ENCODE measurements at regions not wholly inside any gene's neighbourhood (a gene's known extent, or its start where the extent isn't known, plus 50 kb on each side); places are given as distances from the start of the nearest gene placed in this dataset.
A peak's percentile ranks its signal among the peaks of the same experiment; 100 is the strongest.

DNA sequence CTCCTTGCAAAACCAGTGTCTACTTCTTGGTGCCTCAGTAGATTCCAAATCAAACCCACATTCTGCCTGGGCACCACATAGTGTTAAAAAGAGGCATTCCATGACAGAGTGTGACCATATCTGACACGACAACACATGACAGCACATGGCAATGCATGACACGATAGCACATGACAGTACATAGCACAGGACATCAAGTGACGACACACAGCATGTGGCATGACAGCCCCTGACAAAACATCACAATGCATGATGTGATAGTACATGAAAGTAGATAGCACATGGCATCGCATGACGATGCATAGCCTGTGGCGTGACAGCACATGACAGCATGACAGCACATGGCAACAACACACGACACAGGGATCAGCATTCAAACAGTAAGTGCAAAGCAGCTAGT lies 845.9 kb upstream of the SALL3 start:
- H3K14ac ChIP-seq (ENCODE audit: low read length) = no peak overlapping the region
- H3K4me1 ChIP-seq (ENCODE audit: control insufficient read depth in 2 of 2, insufficient read depth in 1 of 2, low read depth in 1 of 2, low read length in 2 of 2) = peaks cover 0 to 7% of the 10 kb centered on the region in 2 donors
- H2BK5ac ChIP-seq (ENCODE audit: low read length) = no peak overlapping the region
- peak overlapping the region in 1 of 2 donors; percentile 66 for H3K4me3 ChIP-seq (ENCODE audit: low read length in 2 of 2)
- no peak overlapping the region for H3K27ac ChIP-seq (replicated peaks; ENCODE audit: low read length)
- H3K9me3 ChIP-seq (replicated peaks in 1 of 2; ENCODE audit: control insufficient read depth in 2 of 2, insufficient read depth in 1 of 2, low read depth in 1 of 2, low read length in 2 of 2) = no peaks in the 10 kb centered on the region
- peaks cover 0 to 12% (median 0%) of the 10 kb centered on the region in 3 experiments for H3K27me3 ChIP-seq (ENCODE audit: control insufficient read depth in 3 of 3, insufficient read depth in 3 of 3, low read depth in 1 of 3, low read length in 3 of 3)
- H2BK120ac ChIP-seq (ENCODE audit: low read depth, low read length) = no peak overlapping the region
- no peak overlapping the region for H3K23ac ChIP-seq (ENCODE audit: low read depth, low read length, poor library complexity)
- H2BK12ac ChIP-seq (ENCODE audit: low read length) = no peak overlapping the region
- H4K91ac ChIP-seq (ENCODE audit: low read depth, low read length, poor library complexity) = no peak overlapping the region
- H3K79me1 ChIP-seq (ENCODE audit: low read depth, low read length) = no peaks in the 10 kb centered on the region
- no peaks in the 10 kb centered on the region for H3K36me3 ChIP-seq (replicated peaks in 1 of 2; ENCODE audit: control insufficient read depth in 2 of 2, insufficient read depth in 2 of 2, low read length in 2 of 2)
- H3K18ac ChIP-seq (ENCODE audit: low read length) = no peak overlapping the region
- no peak for DNase-seq (ENCODE audit: low spot score)
- no peak overlapping the region for H2AFZ ChIP-seq (ENCODE audit: low read length)
- no peak overlapping the region for H2AK5ac ChIP-seq (ENCODE audit: low read depth, low read length)
- no CpG with 5 or more reads among the region's 7 CpGs for WGBS, 2 donors (ENCODE audit: extremely low coverage in 2 of 2, insufficient read length in 2 of 2, insufficient replicate concordance in 1 of 2)
- no peak overlapping the region for H3K4ac ChIP-seq (ENCODE audit: low read length)
- H3K9ac ChIP-seq (ENCODE audit: low read depth, low read length, poor library complexity) = no peak overlapping the region
- no peak overlapping the region for H4K8ac ChIP-seq (ENCODE audit: low read depth, low read length)
- no peak overlapping the region for H3K4me2 ChIP-seq (ENCODE audit: insufficient read depth, low read length, poor library complexity, severe bottlenecking)
- no peak overlapping the region for H2BK15ac ChIP-seq (ENCODE audit: low read length)

DNA sequence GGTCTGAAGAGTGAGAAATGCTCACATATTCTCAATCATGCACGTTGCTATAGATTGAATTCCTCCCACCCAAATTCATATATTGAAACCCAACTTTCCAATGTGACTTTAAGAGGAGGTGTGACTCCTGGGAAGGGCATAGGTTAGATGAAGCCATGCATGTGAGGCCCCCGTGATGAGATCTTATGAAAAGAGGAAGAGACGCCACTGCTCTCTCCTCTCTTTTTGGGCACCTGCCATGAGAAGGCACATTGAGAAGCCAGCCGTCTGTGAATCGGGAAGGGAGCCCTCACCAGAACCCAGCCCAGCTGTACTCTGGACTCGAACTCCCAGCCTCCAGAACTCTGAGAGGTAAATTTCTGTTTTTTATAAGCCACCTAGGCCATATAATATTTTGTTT lies 842.6 kb upstream of the SALL3 start:
- WGBS, 2 donors (ENCODE audit: extremely low coverage in 2 of 2, insufficient read length in 2 of 2, insufficient replicate concordance in 1 of 2) = no CpG with 5 or more reads among the region's 6 CpGs
- no peak overlapping the region for H2BK120ac ChIP-seq (ENCODE audit: low read depth, low read length)

DNA sequence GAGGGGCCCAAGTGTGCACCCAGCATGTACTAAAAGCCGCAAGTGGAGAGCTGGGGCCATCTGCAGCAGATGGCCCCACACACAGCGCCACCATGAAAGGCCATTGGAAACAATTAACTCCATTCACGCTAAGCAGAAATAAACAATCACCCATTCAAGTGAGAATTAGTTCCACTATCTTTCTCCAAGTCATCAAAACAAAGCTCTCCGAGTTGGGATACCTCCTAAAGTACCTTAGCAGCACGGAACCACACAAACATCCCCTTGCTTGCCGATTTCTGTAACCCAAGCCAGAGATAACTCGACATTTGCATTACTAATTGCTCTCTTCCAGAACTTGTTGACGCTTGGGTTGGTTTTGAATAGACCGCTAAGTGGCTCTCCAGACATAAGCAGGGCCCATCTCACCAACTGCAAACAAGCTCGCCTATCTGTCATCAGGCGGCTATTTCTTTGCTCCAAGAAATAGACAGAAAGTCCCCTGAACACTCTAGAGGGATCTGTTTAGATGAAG lies 840.6 kb upstream of the SALL3 start:
- H3K79me1 ChIP-seq (ENCODE audit: low read depth, low read length) = no peaks in the 10 kb centered on the region
- H2AK5ac ChIP-seq (ENCODE audit: low read depth, low read length) = no peak overlapping the region
- no CpG with 5 or more reads among the region's 11 CpGs for WGBS, 2 donors (ENCODE audit: extremely low coverage in 2 of 2, insufficient read length in 2 of 2, insufficient replicate concordance in 1 of 2)
- H3K18ac ChIP-seq (ENCODE audit: low read length) = no peak overlapping the region
- H3K23ac ChIP-seq (ENCODE audit: low read depth, low read length, poor library complexity) = no peak overlapping the region
- H3K4me2 ChIP-seq (ENCODE audit: insufficient read depth, low read length, poor library complexity, severe bottlenecking) = no peak overlapping the region
- H4K91ac ChIP-seq (ENCODE audit: low read depth, low read length, poor library complexity) = no peak overlapping the region
- H3K4me1 ChIP-seq (ENCODE audit: control insufficient read depth in 2 of 2, insufficient read depth in 1 of 2, low read depth in 1 of 2, low read length in 2 of 2) = peaks cover 0 to 14% of the 10 kb centered on the region in 2 donors
- no peak overlapping the region for H2BK12ac ChIP-seq (ENCODE audit: low read length)
- no peak overlapping the region for H3K9ac ChIP-seq (ENCODE audit: low read depth, low read length, poor library complexity)
- no peaks in the 10 kb centered on the region for H3K36me3 ChIP-seq (replicated peaks in 1 of 2; ENCODE audit: control insufficient read depth in 2 of 2, insufficient read depth in 2 of 2, low read length in 2 of 2)
- no peak overlapping the region for H3K4me3 ChIP-seq (ENCODE audit: low read length in 2 of 2)
- no peak overlapping the region for H2BK120ac ChIP-seq (ENCODE audit: low read depth, low read length)
- no peaks in the 10 kb centered on the region for H3K9me3 ChIP-seq (replicated peaks in 1 of 2; ENCODE audit: control insufficient read depth in 2 of 2, insufficient read depth in 1 of 2, low read depth in 1 of 2, low read length in 2 of 2)
- no peak overlapping the region for H3K14ac ChIP-seq (ENCODE audit: low read length)
- peaks cover 0 to 21% (median 0%) of the 10 kb centered on the region in 3 experiments for H3K27me3 ChIP-seq (ENCODE audit: control insufficient read depth in 3 of 3, insufficient read depth in 3 of 3, low read depth in 1 of 3, low read length in 3 of 3)
- H2AFZ ChIP-seq (ENCODE audit: low read length) = no peak overlapping the region
- H4K8ac ChIP-seq (ENCODE audit: low read depth, low read length) = no peak overlapping the region
- H3K4ac ChIP-seq (ENCODE audit: low read length) = no peak overlapping the region
- H3K27ac ChIP-seq (replicated peaks; ENCODE audit: low read length) = no peak overlapping the region
- no peak overlapping the region for H2BK5ac ChIP-seq (ENCODE audit: low read length)
- H2BK15ac ChIP-seq (ENCODE audit: low read length) = no peak overlapping the region
- DNase-seq (ENCODE audit: low spot score) = peak; percentile 12

More for the DNA sequence above, 842.6 kb upstream of the SALL3 start:
- Histone ChIP-seq H4K8ac (ENCODE audit: low read depth, low read length) (no peak overlapping the region), H3K4me3 (ENCODE audit: low read length in 2 of 2) (no peak overlapping the region), H3K27me3 (ENCODE audit: control insufficient read depth in 3 of 3, insufficient read depth in 3 of 3, low read depth in 1 of 3, low read length in 3 of 3) (peaks cover 0 to 21% (median 0%) of the 10 kb centered on the region in 3 experiments), H2BK12ac (ENCODE audit: low read length) (no peak overlapping the region), H3K23ac (ENCODE audit: low read depth, low read length, poor library complexity) (no peak overlapping the region), H3K4ac (ENCODE audit: low read length) (no peak overlapping the region), H3K27ac (replicated peaks; ENCODE audit: low read length) (no peak overlapping the region), H3K18ac (ENCODE audit: low read length) (no peak overlapping the region), H4K91ac (ENCODE audit: low read depth, low read length, poor library complexity) (no peak overlapping the region), H3K36me3 (replicated peaks in 1 of 2; ENCODE audit: control insufficient read depth in 2 of 2, insufficient read depth in 2 of 2, low read length in 2 of 2) (no peaks in the 10 kb centered on the region), H2BK15ac (ENCODE audit: low read length) (no peak overlapping the region), H2AK5ac (ENCODE audit: low read depth, low read length) (no peak overlapping the region), H3K9ac (ENCODE audit: low read depth, low read length, poor library complexity) (no peak overlapping the region), H3K79me1 (ENCODE audit: low read depth, low read length) (no peaks in the 10 kb centered on the region), H3K9me3 (replicated peaks in 1 of 2; ENCODE audit: control insufficient read depth in 2 of 2, insufficient read depth in 1 of 2, low read depth in 1 of 2, low read length in 2 of 2) (no peaks in the 10 kb centered on the region), H2BK5ac (ENCODE audit: low read length) (no peak overlapping the region), H3K14ac (ENCODE audit: low read length) (no peak overlapping the region), H3K4me1 (ENCODE audit: control insufficient read depth in 2 of 2, insufficient read depth in 1 of 2, low read depth in 1 of 2, low read length in 2 of 2) (peaks cover 0 to 14% of the 10 kb centered on the region in 2 donors), H3K4me2 (ENCODE audit: insufficient read depth, low read length, poor library complexity, severe bottlenecking) (no peak overlapping the region), H2AFZ (ENCODE audit: low read length) (no peak overlapping the region)
- DNase-seq (ENCODE audit: low spot score) = no peak

DNA sequence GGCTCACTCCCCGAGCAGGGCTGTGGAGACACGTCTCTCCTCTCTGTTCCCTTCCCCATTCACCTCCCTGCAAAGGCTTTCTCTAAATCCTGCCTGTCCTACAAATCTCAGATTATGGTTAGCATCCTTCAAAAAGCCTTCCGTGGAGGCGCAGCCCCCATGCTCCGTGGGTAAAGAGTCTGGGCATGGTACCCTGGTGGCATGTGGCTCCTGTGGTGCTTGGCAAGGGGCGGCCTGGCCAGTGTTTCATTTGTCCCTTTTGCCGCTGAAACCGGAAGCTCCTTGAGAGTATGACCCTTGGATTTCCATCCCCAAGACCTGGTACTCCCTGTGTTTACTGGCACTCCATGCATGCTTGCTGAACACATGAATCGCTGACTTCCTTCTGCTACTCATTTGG lies 839.3 kb upstream of the SALL3 start:
- Histone ChIP-seq H3K4me3 (ENCODE audit: low read length in 2 of 2) (no peak overlapping the region), H3K14ac (ENCODE audit: low read length) (no peak overlapping the region), H3K23ac (ENCODE audit: low read depth, low read length, poor library complexity) (no peak overlapping the region), H3K9me3 (replicated peaks in 1 of 2; ENCODE audit: control insufficient read depth in 2 of 2, insufficient read depth in 1 of 2, low read depth in 1 of 2, low read length in 2 of 2) (no peaks in the 10 kb centered on the region), H3K4me2 (ENCODE audit: insufficient read depth, low read length, poor library complexity, severe bottlenecking) (no peak overlapping the region), H3K9ac (ENCODE audit: low read depth, low read length, poor library complexity) (no peak overlapping the region), H3K79me1 (ENCODE audit: low read depth, low read length) (no peaks in the 10 kb centered on the region), H3K27ac (replicated peaks; ENCODE audit: low read length) (no peak overlapping the region), H2BK120ac (ENCODE audit: low read depth, low read length) (no peak overlapping the region), H3K4me1 (ENCODE audit: control insufficient read depth in 2 of 2, insufficient read depth in 1 of 2, low read depth in 1 of 2, low read length in 2 of 2) (peaks cover 0 to 14% of the 10 kb centered on the region in 2 donors), H2AFZ (ENCODE audit: low read length) (no peak overlapping the region), H3K36me3 (replicated peaks in 1 of 2; ENCODE audit: control insufficient read depth in 2 of 2, insufficient read depth in 2 of 2, low read length in 2 of 2) (no peaks in the 10 kb centered on the region), H4K91ac (ENCODE audit: low read depth, low read length, poor library complexity) (no peak overlapping the region), H2BK12ac (ENCODE audit: low read length) (no peak overlapping the region), H2BK5ac (ENCODE audit: low read length) (no peak overlapping the region), H2BK15ac (ENCODE audit: low read length) (no peak overlapping the region), H3K18ac (ENCODE audit: low read length) (no peak overlapping the region), H3K27me3 (ENCODE audit: control insufficient read depth in 3 of 3, insufficient read depth in 3 of 3, low read depth in 1 of 3, low read length in 3 of 3) (peaks cover 0 to 21% (median 0%) of the 10 kb centered on the region in 3 experiments), H3K4ac (ENCODE audit: low read length) (peak overlapping the region; percentile 8), H2AK5ac (ENCODE audit: low read depth, low read length) (no peak overlapping the region), H4K8ac (ENCODE audit: low read depth, low read length) (no peak overlapping the region)
- no CpG with 5 or more reads among the region's 9 CpGs for WGBS, 2 donors (ENCODE audit: extremely low coverage in 2 of 2, insufficient read length in 2 of 2, insufficient replicate concordance in 1 of 2)
- no peak for DNase-seq (ENCODE audit: low spot score)

Measured in neuronal stem cell (in vitro differentiated cells).